G401.6 (cell line): ENCODE measurements at regions not wholly inside any gene's neighbourhood (a gene's known extent, or its start where the extent isn't known, plus 50 kb on each side); places are given as distances from the start of the nearest gene placed in this dataset.

ENCODE experiments used
- FAIRE-seq: peaks from 2 replicates; lab custom pipeline; 2012; peaks lifted over from hg19 to GRCh38; lab: Jason Lieb, UNC

- no peak for FAIRE-seq
Measured at GRCh38 chr1:29859126-29859525, 622.8 kb downstream of the PTPRU start.

- FAIRE-seq, result no peak
Measured at GRCh38 chr1:29858646-29859045, 622.3 kb downstream of the PTPRU start.

GRCh38 chr1:29856340-29857114 is 620.2 kb downstream of the PTPRU start:
- no peak for FAIRE-seq

DNA sequence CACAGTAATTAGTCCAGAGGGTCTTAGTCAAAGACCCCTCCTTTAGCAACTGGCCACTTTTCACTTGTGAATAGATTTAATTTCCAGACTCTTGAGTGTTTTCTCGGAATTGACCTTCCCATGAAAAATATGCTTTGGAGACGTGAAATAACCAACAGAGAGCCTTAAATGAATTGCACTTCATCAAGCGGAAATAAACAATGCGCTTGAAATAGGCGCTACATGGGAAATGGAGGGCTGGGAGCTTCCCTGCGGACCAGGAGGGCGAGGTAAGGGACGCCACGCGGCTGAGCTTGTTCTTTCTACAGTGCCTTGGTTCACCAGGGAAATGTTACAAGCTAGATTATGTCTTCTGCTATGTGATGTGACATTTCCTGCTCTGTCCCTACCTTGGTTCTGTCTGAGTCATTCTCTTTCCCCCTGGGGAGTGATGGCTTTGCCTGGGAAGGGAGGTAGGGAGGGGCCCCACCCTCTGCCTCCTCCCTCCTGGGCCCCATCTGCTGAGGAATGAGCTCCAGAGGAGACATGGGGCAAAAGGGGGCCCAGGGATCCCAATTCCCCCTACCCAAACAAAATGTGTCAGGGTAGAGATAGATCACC is 619.3 kb downstream of the PTPRU start:
- FAIRE-seq, result no peak

DNA sequence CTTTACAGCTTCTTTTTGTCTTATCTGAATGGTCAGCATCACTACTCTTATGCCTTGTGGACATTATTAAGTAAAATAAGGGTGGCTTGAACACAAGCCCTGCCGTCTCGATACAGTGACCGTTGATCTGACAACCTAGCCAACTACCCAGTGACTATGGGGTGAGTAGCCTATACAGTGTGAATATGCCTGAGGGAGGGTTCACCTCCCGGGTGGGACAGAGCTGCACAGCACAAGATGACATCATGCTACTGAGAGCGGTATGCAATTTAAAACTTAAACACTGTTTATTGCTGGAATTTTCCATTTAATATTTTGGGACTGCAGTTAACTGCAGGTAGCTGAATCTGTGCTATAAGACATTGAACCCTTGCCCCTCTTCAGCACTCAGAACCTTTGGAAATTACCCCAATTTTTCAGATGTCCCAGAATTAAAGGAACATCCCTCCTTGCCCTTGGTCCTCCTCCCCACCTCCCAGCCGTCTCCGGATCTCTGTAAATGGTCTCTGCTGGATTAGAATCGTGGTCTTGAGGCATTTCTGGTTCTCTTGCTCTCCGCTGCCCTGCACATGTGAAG is 618.5 kb downstream of the PTPRU start:
- FAIRE-seq, result no peak

DNA sequence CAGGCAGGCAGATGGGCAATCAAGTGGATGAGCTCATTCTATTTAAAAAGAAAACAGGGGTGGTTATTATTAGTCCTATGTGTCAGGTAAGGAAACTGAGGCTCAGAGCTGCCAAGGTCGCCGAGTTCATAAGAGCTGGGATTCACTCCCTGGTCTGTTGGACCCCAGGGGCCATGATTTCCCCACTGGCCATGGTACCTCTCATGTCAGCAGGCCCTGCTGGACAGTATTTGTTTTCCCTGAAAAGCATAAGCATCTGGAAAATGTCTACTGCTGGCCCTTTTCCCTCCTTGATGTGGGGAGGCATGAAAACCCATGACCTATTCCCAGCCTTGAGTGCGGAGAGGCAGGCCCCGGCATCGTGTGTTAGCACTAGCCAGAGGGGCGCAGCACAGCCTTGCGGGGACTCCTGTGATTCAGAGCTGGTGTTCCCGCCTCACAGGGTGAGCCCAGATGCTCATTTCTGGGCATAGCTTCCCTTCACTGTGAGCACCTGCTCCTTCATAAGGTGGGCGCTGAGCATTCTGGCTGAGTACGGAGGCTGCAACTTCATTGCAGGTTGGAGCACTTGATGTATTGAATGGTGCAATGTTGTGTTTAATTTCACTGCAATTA is 617.5 kb downstream of the PTPRU start:
- no peak for FAIRE-seq

DNA sequence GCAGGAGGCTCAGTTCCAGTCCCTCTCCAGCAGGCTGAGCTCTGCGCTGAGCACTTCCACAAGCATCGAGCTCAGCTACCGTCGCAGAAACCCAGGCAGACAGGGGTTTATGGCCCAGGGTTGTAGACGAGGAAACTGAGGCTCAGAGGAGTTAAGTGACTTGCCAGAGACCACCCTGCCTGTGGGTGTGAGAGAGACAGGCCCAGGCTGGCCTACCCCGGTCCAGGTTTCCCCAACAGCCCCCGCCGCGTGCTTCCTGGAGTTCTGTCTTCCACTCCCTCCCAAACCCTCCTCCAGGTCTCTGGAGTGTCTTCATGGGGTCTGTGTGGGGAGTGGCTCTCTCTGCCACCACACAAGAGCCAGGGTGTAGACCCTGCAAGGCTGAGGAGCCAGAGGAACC is 615.9 kb downstream of the PTPRU start:
- no peak for FAIRE-seq

DNA sequence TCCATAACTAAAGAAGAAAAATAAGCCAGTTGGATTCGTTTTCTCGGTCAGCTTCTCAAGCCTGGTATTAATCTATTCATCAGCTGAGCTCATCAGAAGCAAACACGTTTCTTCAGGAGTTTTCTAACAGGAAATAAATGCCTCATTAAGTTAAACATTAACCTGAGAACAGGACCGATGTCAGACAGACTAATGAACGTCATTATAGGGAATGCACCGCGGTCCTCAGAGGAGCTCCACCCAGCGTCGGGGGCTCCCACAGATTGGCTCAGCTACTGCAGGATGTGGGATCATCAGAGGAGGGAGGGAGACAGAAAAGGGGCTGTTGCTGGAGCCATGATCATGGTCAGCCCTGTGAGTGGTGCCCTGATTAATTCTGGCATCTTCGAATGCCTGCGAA is 615.4 kb downstream of the PTPRU start:
- no peak for FAIRE-seq

- no peak for FAIRE-seq
Measured at GRCh38 chr1:29849991-29850757, 613.9 kb downstream of the PTPRU start.

DNA sequence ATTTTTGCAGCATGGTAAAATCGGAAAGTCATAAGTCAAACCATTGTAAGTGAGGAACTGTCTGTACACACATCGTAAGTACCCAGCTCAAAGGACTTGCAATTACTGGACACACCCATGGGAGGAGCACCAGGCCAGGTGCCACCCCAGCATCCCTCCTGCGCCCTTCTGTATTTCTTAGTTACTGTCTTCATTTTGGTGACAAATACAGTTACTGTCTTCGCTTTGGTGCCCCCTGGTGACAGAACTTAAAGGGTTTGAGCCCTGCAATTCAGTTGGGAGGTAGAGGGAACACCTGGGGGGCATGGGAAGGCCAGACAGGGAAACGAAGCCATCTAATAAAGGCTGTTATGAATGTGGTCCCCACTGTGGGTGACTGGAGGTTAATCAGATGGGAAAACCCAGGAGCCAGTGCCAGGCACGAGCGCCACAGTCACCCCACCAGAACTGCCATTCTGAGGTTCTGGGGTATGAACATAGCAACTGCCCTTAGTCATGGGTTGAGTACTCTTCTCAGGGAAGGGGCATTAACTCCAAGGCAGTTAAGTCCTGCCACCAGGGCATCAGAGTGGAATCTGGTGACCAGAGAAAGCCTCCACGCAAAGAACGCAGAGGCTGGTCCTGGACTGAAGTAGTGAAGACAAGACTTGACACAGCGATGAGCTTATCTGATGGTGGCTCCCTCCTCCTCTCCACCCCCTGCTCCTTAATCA is 612.9 kb downstream of the PTPRU start:
- no peak for FAIRE-seq

- FAIRE-seq, result no peak
Measured at GRCh38 chr1:29845910-29846309, 609.6 kb downstream of the PTPRU start.

DNA sequence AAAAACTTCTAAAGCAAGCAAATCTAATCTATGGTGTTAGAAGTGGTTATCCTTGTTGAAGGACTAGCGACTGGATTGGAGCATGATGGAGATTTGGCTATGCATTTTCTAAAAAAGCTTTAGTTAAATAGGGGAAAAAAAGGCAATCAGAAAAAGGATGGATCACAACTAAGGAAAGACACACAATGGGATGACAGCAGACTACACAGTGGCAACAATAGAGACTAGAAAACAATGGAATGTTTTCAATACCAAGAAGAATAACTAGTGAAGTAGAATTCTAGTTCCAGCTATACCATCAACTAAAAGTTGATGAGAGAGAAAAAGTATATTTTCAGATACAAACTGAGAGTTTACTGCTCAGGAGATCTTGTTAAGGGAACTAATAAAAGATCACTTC is 605.8 kb downstream of the PTPRU start:
- no peak for FAIRE-seq

DNA sequence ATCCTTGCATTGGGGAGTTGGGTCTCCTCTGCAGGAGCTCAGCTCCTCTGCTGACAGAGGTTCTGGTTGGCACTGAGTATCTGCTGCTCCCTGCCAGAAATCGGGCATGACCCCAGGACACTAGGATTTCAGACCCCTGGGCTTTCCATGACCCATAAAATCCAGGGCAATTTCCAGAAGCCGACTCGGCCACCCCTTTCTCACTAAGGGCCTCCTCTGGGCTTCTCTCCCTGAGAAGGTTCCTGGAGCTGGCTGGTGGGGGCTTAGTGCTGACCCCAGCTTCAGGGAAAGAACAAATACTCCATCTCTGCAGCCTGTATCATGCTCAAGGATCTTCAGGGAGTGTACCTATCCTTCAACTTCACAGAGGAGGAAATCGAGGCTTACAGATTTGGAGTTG is 603.4 kb downstream of the PTPRU start:
- FAIRE-seq, result no peak

DNA sequence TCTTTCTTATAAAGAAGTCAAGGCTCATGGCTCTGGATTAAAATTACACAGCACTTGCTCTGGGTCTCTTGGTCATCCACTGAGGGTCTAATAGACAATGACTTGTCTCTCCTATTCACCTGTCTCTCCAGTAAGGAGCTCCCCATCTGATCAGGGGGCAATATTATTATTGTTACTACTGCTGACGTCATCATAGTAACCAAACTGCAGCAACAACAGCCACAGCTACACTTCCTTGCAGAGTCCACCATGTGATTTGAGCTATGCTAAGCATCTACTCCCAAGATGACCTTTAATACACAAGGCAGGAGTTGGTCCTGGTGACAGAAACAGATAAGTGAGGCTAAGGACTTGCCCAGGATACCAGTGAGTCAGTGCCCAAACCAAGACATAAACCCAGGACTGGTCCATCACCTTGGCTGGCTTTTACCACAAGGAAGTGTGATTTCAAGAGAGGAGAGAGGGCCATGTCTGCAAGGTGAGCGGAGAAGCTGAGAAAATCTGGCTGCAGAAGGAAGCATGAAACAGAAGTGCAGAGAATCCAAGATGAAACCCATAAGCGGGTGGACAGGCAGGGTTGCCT is 602.5 kb downstream of the PTPRU start:
- FAIRE-seq, result no peak

- no peak for FAIRE-seq
Measured at GRCh38 chr1:29836651-29837646, 600.6 kb downstream of the PTPRU start.

DNA sequence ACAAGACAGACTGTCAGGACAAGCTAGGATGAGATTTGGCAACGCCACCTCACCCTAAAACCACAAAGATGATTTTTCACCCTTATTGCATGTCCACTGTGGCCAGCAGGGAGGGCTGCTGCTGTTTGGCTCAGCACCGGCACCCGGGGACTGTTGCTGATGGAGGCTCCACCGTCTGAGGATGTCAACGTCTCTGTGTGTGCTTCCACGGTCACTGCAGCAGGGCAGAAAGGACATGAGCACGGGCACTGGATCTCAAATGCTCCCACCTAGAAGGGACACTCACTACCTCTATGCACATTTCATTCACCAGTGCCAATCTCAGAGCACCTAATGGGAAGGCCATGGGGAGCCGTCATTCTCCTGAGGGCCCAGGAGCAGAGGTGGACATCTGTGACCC is 599.6 kb downstream of the PTPRU start:
- FAIRE-seq, result no peak

DNA sequence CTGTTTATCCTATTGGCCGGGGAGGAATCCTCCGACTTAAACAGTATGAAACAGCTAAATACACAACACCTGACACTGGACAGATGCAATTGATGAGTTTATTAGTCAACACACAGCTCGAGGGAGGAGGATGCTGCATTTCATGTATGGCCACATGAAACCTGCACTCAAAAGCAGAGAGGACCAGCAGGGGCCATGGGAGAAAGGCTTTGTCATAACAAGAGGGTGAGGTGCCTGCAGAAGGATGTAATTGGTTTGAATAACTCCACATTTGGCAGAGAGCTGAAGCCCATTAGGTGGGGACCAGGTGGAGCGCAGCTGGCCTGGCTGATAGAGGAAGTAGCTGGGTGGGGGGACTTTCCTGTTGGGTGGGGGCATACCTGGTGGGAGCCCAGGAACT is 599.1 kb downstream of the PTPRU start:
- FAIRE-seq, result no peak

GRCh38 chr1:29833581-29833980 is 597.3 kb downstream of the PTPRU start:
- no peak for FAIRE-seq

GRCh38 chr1:29832936-29833335 is 596.6 kb downstream of the PTPRU start:
- FAIRE-seq, result no peak

- no peak for FAIRE-seq
Measured at GRCh38 chr1:29832471-29832870, 596.1 kb downstream of the PTPRU start.
